H9 (cell line): ENCODE measurements at regions not wholly inside any gene's neighbourhood (a gene's known extent, or its start where the extent isn't known, plus 50 kb on each side); places are given as distances from the start of the nearest gene placed in this dataset.

Source experiments
- DNase-seq: peaks from one replicate; pipeline ENCODE4 v3.0.0-alpha.2; 2017
- H2AFZ ChIP-seq: one replicate; pipeline ENCODE4 v1.6.1; 2013; ENCODE audit warnings: mild to moderate bottlenecking, low read length, control low read depth, moderate library complexity
- H2AK5ac ChIP-seq: 2 replicates; pipeline ENCODE4 v1.6.1; 2013; ENCODE audit warnings: low read length, control low read depth, mixed read lengths; ENCODE audit not compliant: insufficient read length
- H2BK120ac ChIP-seq: one replicate; pipeline ENCODE4 v1.6.1; 2013; ENCODE audit warnings: low read depth, mild to moderate bottlenecking, low read length, control low read depth, inconsistent platforms; ENCODE audit not compliant: poor library complexity, severe bottlenecking
- H2BK12ac ChIP-seq: 2 replicates; pipeline ENCODE4 v1.6.1; 2013; ENCODE audit warnings: low read length, control low read depth, mixed read lengths, low read depth; ENCODE audit not compliant: insufficient read length
- H2BK15ac ChIP-seq: 2 replicates; pipeline ENCODE4 v1.6.1; 2013; ENCODE audit warnings: low read depth, low read length, control low read depth
- H2BK20ac ChIP-seq: one replicate; pipeline ENCODE4 v1.6.1; 2013; ENCODE audit warnings: low read depth, mild to moderate bottlenecking, low read length, control low read depth, inconsistent platforms; ENCODE audit not compliant: poor library complexity, severe bottlenecking
- H2BK5ac ChIP-seq: 2 replicates; pipeline ENCODE4 v1.6.1; 2013; ENCODE audit warnings: low read length, control low read depth, mixed read lengths; ENCODE audit not compliant: insufficient read length
- H3K14ac ChIP-seq: 2 replicates; pipeline ENCODE4 v1.6.1; 2013; ENCODE audit warnings: low read length, control low read depth; ENCODE audit not compliant: insufficient read depth
- H3K18ac ChIP-seq: 2 replicates; pipeline ENCODE4 v1.6.1; 2013; ENCODE audit warnings: low read depth, mild to moderate bottlenecking, mixed read lengths, low read length, control low read depth; ENCODE audit not compliant: insufficient read length
- H3K23ac ChIP-seq: 2 replicates; pipeline ENCODE4 v1.6.1; 2013; ENCODE audit warnings: low read length, control low read depth, mixed read lengths, low read depth; ENCODE audit not compliant: insufficient read length
- H3K23me2 ChIP-seq: 2 replicates; pipeline ENCODE4 v1.6.1; 2013; ENCODE audit warnings: low read depth, mild to moderate bottlenecking, mixed read lengths, low read length, control low read depth; ENCODE audit not compliant: insufficient read length, poor library complexity, severe bottlenecking
- H3K27ac ChIP-seq: 2 replicates; pipeline ENCODE4 v1.5.1; 2013; ENCODE audit warnings: low read length, control low read depth, mixed read lengths, low read depth; ENCODE audit not compliant: insufficient read length
- H3K27me3 ChIP-seq: 2 replicates; pipeline ENCODE4 v1.6.1; 2013; ENCODE audit warnings: low read length, control low read depth, inconsistent platforms; ENCODE audit not compliant: insufficient read depth
- H3K4ac ChIP-seq: 2 replicates; pipeline ENCODE4 v1.6.1; 2013; ENCODE audit warnings: low read depth, mild to moderate bottlenecking, control low read depth, inconsistent platforms, low read length, moderate library complexity
- H3K4me1 ChIP-seq: 2 replicates; pipeline ENCODE4 v1.6.1; 2013; ENCODE audit warnings: low read length, control low read depth, inconsistent platforms; ENCODE audit not compliant: insufficient read depth
- H3K4me2 ChIP-seq: 2 replicates; pipeline ENCODE4 v1.6.1; 2013; ENCODE audit warnings: low read length, control low read depth, mixed read lengths; ENCODE audit not compliant: insufficient read length, insufficient read depth
- H3K56ac ChIP-seq: 2 replicates; pipeline ENCODE4 v1.6.1; 2013; ENCODE audit warnings: low read depth, mild to moderate bottlenecking, mixed read lengths, low read length, control low read depth; ENCODE audit not compliant: insufficient read length
- H3K79me1 ChIP-seq: 2 replicates; pipeline ENCODE4 v1.6.1; 2013; ENCODE audit warnings: low read depth, mild to moderate bottlenecking, moderate library complexity, low read length, control low read depth, inconsistent platforms; ENCODE audit not compliant: insufficient read depth, poor library complexity, severe bottlenecking
- H3K79me2 ChIP-seq: 2 replicates; pipeline ENCODE4 v1.6.1; 2013; ENCODE audit warnings: low read length, control low read depth, inconsistent platforms; ENCODE audit not compliant: insufficient read depth
- H3K9ac ChIP-seq: 2 replicates; pipeline ENCODE4 v1.6.1; 2013; ENCODE audit warnings: low read length, control low read depth, mixed read lengths; ENCODE audit not compliant: insufficient read length; ENCODE audit errors: extremely low read depth
- H3K9me3 ChIP-seq: one replicate; pipeline ENCODE4 v1.6.1; 2013; ENCODE audit warnings: low read depth, low read length, inconsistent platforms; ENCODE audit not compliant: control insufficient read depth
- H3T11ph ChIP-seq: one replicate; pipeline ENCODE4 v1.6.1; 2013; ENCODE audit warnings: mild to moderate bottlenecking, low read length, control low read depth, inconsistent platforms
- H4K20me1 ChIP-seq: one replicate; pipeline ENCODE4 v1.6.1; 2013; ENCODE audit not compliant: control insufficient read depth, insufficient read length, insufficient read depth
- H4K5ac ChIP-seq: 2 replicates; pipeline ENCODE4 v1.6.1; 2013; ENCODE audit warnings: low read depth, mild to moderate bottlenecking, mixed read lengths, low read length, control low read depth; ENCODE audit not compliant: insufficient read length
- H4K8ac ChIP-seq: replicated peaks from 2 replicates; pipeline ENCODE4 v1.6.1; 2013; ENCODE audit warnings: low read length, control low read depth, mixed read lengths, low read depth; ENCODE audit not compliant: insufficient read length
- H4K91ac ChIP-seq: 2 replicates; pipeline ENCODE4 v1.6.1; 2013; ENCODE audit warnings: low read depth, mild to moderate bottlenecking, moderate library complexity, mixed read lengths, low read length, control low read depth; ENCODE audit not compliant: insufficient read length
- H3K27ac Mint-ChIP-seq, 3 experiments: 2 replicates in 2 of 3; 3 replicates in 1 of 3; pipeline ENCODE4 v1.8.0; 2020 to 2021; ENCODE audit warnings: mixed read lengths in 3 of 3, mild to moderate bottlenecking in 1 of 3, moderate library complexity in 1 of 3
- H3K27me3 Mint-ChIP-seq: 2 replicates; pipeline ENCODE4 v1.8.0; 2021; ENCODE audit warnings: low read depth, mild to moderate bottlenecking, moderate library complexity, mixed read lengths
- H3K36me3 Mint-ChIP-seq, 3 experiments: 2 replicates in 2 of 3; 3 replicates in 1 of 3; pipeline ENCODE4 v1.8.0; 2020 to 2021; ENCODE audit warnings: low read depth in 3 of 3, mixed read lengths in 3 of 3; ENCODE audit not compliant: insufficient read depth in 1 of 3
- H3K4me1 Mint-ChIP-seq, 2 experiments: 2 replicates each; pipeline ENCODE4 v1.8.0; 2020; ENCODE audit warnings: mixed read lengths in 2 of 2
- H3K4me3 Mint-ChIP-seq, 2 experiments: 2 replicates in 1 of 2; 3 replicates in 1 of 2; pipeline ENCODE4 v1.8.0; 2020 to 2021; ENCODE audit warnings: mild to moderate bottlenecking in 2 of 2, mixed read lengths in 2 of 2, moderate library complexity in 1 of 2
- H3K9me3 Mint-ChIP-seq, 2 experiments: 2 replicates in 1 of 2; 3 replicates in 1 of 2; pipeline ENCODE4 v1.8.0; 2020; ENCODE audit warnings: mild to moderate bottlenecking in 2 of 2, mixed read lengths in 2 of 2, moderate library complexity in 1 of 2
- WGBS: extraction: QIAGEN DNeasy Blood & Tissue Kit; methylation state at CpG from one replicate; pipeline ENCODE4 v1.1.7; 2013; ENCODE audit warnings: missing lambda C conversion rate, low lambda C conversion rate, mixed read lengths; ENCODE audit not compliant: insufficient read length; ENCODE audit errors: extremely low coverage; 5-methylcytosine and 5-hydroxymethylcytosine counted together
- TF ChIP-seq, protein P1 (sequence below): fragments of 200-600 bp; sonication (generic); conservative IDR thresholded peaks from 3 replicates; pipeline ENCODE4 v1.8.0; 2021; ENCODE audit warnings: antibody characterized with exemption, mild to moderate bottlenecking

- Histone ChIP-seq H3K4me1 (no peaks in the 10 kb centered on the region), H2BK20ac (no peak overlapping the region), H2AFZ (no peak overlapping the region), H2BK15ac (no peak overlapping the region), H2BK5ac (no peak overlapping the region), H3K18ac (no peak overlapping the region), H4K20me1 (no peaks in the 10 kb centered on the region), H3K14ac (no peak overlapping the region), H3K27me3 (no peaks in the 10 kb centered on the region; the same call in 1 of the 2 replicates), H4K5ac (no peak overlapping the region), H3K27ac (no peak overlapping the region), H3T11ph (no peak overlapping the region), H3K9ac (no peak overlapping the region), H2AK5ac (no peak overlapping the region), H3K79me2 (no peaks in the 10 kb centered on the region), H3K23me2 (no peaks in the 10 kb centered on the region), H4K8ac (no peak overlapping the region), H4K91ac (no peak overlapping the region), H2BK120ac (no peak overlapping the region), H3K79me1 (no peaks in the 10 kb centered on the region), H2BK12ac (no peak overlapping the region), H3K23ac (no peak overlapping the region), H3K4me2 (no peak overlapping the region), H3K4ac (no peak overlapping the region), H3K9me3 (no peaks in the 10 kb centered on the region), H3K56ac (no peak overlapping the region)
- no peak overlapping the region for H3K4me3 Mint-ChIP-seq
- H3K9me3 Mint-ChIP-seq: no peaks in the 10 kb centered on the region
- DNase-seq: no peak
- no peaks in the 10 kb centered on the region for H3K36me3 Mint-ChIP-seq
- peaks cover 2 to 7% of the 10 kb centered on the region in 2 experiments for H3K4me1 Mint-ChIP-seq
- TF ChIP-seq, protein P1, sequence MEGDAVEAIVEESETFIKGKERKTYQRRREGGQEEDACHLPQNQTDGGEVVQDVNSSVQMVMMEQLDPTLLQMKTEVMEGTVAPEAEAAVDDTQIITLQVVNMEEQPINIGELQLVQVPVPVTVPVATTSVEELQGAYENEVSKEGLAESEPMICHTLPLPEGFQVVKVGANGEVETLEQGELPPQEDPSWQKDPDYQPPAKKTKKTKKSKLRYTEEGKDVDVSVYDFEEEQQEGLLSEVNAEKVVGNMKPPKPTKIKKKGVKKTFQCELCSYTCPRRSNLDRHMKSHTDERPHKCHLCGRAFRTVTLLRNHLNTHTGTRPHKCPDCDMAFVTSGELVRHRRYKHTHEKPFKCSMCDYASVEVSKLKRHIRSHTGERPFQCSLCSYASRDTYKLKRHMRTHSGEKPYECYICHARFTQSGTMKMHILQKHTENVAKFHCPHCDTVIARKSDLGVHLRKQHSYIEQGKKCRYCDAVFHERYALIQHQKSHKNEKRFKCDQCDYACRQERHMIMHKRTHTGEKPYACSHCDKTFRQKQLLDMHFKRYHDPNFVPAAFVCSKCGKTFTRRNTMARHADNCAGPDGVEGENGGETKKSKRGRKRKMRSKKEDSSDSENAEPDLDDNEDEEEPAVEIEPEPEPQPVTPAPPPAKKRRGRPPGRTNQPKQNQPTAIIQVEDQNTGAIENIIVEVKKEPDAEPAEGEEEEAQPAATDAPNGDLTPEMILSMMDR: no peak
- H3K27ac Mint-ChIP-seq: no peak overlapping the region
- WGBS: no CpG with 5 or more reads among the region's 2 CpGs
- peaks cover 7% of the 10 kb centered on the region for H3K27me3 Mint-ChIP-seq
Observed at GRCh38 chr2:237180987-237181386, 95.3 kb downstream of the COPS8 start.
